ENCODE measurements at regions not wholly inside any gene's neighbourhood (a gene's known extent, or its start where the extent isn't known, plus 50 kb on each side); places are given as distances from the start of the nearest gene placed in this dataset.
"Not testable (repeated sequence)": the region's sequence is repeated elsewhere in the genome, so short reads cannot be mapped to it uniquely, and the experiment has no call there.

- Histone ChIP-seq H3K36me3 (no peaks in the 10 kb centered on the region), H3K27ac (no peak overlapping the region), H3K9me3 (peaks cover 6% of the 10 kb centered on the region), H3K4me1 (ENCODE audit: control insufficient read depth in 1 of 2, low read depth in 2 of 2) (no peaks in the 10 kb centered on the region), H3K27me3 (replicated peaks; ENCODE audit: insufficient read depth) (no peaks in the 10 kb centered on the region), H3K4me3 (no peak overlapping the region)
- no peak for ATAC-seq (ENCODE audit: insufficient number of reproducible peaks, low FRiP score, low read depth)
- no peak for TF ChIP-seq CTCF (IDR thresholded peaks at IDR 0.05)
- DNase-seq (ENCODE audit: low spot score), result no peak
Observed at GRCh38 chr14:105940534-105941225, 414.3 kb downstream of the TMEM121 start.

GRCh38 chr14:105941226-105942166 lies 415.1 kb downstream of the TMEM121 start:
- H3K27ac ChIP-seq, result no peak overlapping the region
- H3K9me3 ChIP-seq, result peaks cover 6% of the 10 kb centered on the region
- no peak for TF ChIP-seq CTCF (IDR thresholded peaks at IDR 0.05)
- no peak for ATAC-seq (ENCODE audit: insufficient number of reproducible peaks, low FRiP score, low read depth)
- H3K4me1 ChIP-seq (ENCODE audit: control insufficient read depth in 1 of 2, low read depth in 2 of 2), result no peaks in the 10 kb centered on the region
- no peak for DNase-seq (ENCODE audit: low spot score)
- no peaks in the 10 kb centered on the region for H3K36me3 ChIP-seq
- no peak overlapping the region for H3K4me3 ChIP-seq
- no peaks in the 10 kb centered on the region for H3K27me3 ChIP-seq (replicated peaks; ENCODE audit: insufficient read depth)

GRCh38 chr14:105942725-105943124 lies 416.3 kb downstream of the TMEM121 start:
- H3K9me3 ChIP-seq; DNase-seq (ENCODE audit: low spot score); H3K4me1 ChIP-seq (ENCODE audit: control insufficient read depth in 1 of 2, low read depth in 2 of 2); H3K27me3 ChIP-seq (replicated peaks; ENCODE audit: insufficient read depth); H3K36me3 ChIP-seq; ATAC-seq (ENCODE audit: insufficient number of reproducible peaks, low FRiP score, low read depth); H3K27ac ChIP-seq; H3K4me3 ChIP-seq: not testable (repeated sequence)

GRCh38 chr14:105943973-105944602 lies 417.7 kb downstream of the TMEM121 start:
- Histone ChIP-seq H3K27ac (no peak overlapping the region), H3K9me3 (peaks cover under 1% of the 10 kb centered on the region), H3K36me3 (no peaks in the 10 kb centered on the region), H3K4me1 (ENCODE audit: control insufficient read depth in 1 of 2, low read depth in 2 of 2) (no peaks in the 10 kb centered on the region), H3K27me3 (replicated peaks; ENCODE audit: insufficient read depth) (no peaks in the 10 kb centered on the region), H3K4me3 (no peak overlapping the region)
- ATAC-seq (ENCODE audit: insufficient number of reproducible peaks, low FRiP score, low read depth) (no peak), DNase-seq (ENCODE audit: low spot score) (no peak)
- TF ChIP-seq CTCF (IDR thresholded peaks at IDR 0.05), result no peak

DNA sequence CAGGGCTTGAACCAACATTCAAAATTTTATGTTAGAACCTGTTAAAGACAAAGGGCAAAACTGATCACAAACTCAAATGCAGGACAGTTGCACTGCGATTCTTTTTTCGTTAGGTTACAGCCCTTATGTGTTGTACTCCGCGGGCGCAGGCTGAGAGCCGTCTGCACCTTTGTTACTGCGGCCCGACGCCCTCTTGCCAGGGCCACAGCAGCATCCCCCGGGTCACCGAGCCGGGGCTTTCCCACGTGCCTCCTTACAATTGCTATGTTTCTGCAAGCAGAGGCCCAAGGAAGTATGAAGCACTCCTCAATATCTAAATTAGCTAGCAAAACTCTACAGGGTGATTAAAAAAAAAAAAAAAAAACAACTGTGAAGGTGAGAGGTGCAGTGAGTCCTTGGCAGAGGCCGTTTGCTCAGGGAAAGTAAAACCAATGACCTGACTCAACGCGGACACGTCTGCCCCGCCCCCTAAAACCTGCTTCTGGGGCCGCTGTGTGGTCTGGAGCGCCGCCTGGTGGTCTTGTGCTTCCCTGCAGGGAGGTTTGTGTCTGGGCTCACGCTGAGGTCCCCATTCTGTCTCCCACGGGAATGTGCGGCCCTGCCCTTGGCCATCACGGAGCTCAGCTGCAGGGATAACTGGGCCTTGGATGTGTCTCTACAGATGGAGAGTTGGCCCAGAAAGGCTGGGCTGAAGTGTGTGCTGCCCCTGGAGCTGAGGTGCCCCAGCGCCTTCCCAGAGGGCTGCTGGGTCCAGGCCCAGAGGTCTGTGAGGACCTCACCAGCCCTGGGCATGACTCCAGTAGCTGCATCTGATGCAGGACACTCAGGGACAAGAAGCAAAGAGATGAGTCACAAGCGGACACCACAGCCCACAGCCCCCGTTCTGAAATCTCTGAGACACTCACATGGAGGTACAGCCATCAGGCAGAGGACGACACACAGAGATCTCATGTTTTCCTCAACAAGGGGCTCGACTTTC lies 418.5 kb downstream of the TMEM121 start:
- no peaks in the 10 kb centered on the region for H3K36me3 ChIP-seq
- TF ChIP-seq CTCF (IDR thresholded peaks at IDR 0.05), result peak; percentile 66
- ATAC-seq (ENCODE audit: insufficient number of reproducible peaks, low FRiP score, low read depth) (no peak), DNase-seq (ENCODE audit: low spot score) (no peak)
- no peaks in the 10 kb centered on the region for H3K4me1 ChIP-seq (ENCODE audit: control insufficient read depth in 1 of 2, low read depth in 2 of 2)
- H3K27ac ChIP-seq, result no peak overlapping the region
- no peaks in the 10 kb centered on the region for H3K27me3 ChIP-seq (replicated peaks; ENCODE audit: insufficient read depth)
- H3K4me3 ChIP-seq, result no peak overlapping the region
- no peaks in the 10 kb centered on the region for H3K9me3 ChIP-seq
